RWPE2 (cell line): ENCODE measurements at regions not wholly inside any gene's neighbourhood (a gene's known extent, or its start where the extent isn't known, plus 50 kb on each side); places are given as distances from the start of the nearest gene placed in this dataset.
"Not testable (repeated sequence)": the region's sequence is repeated elsewhere in the genome, so short reads cannot be mapped to it uniquely, and the experiment has no call there.

ENCODE experiments used
- ATAC-seq: fragments of 200-7000 bp; cut with Tn5 transposase; 3 replicates; pipeline ENCODE4 v1.9.1; 2021; ENCODE audit warnings: low read depth
- DNase-seq: peaks from one replicate; pipeline ENCODE4 v3.0.0-alpha.2; 2020; ENCODE audit warnings: low spot score
- H3K27ac ChIP-seq: fragments of 450-650 bp; 2 replicates; pipeline ENCODE4 v1.5.1; 2017; ENCODE audit warnings: mild to moderate bottlenecking; ENCODE audit not compliant: poor library complexity, severe bottlenecking
- H3K27me3 ChIP-seq: fragments of 250-450 bp; sonication (Bioruptor Pico); 2 replicates; pipeline ENCODE4 v1.5.1; 2021; ENCODE audit warnings: mild to moderate bottlenecking, moderate library complexity; ENCODE audit not compliant: insufficient read depth, poor library complexity, severe bottlenecking
- H3K36me3 ChIP-seq: fragments of 250-450 bp; sonication (Bioruptor Pico); 2 replicates; pipeline ENCODE4 v1.5.1; 2020; ENCODE audit warnings: low read depth, mild to moderate bottlenecking, moderate library complexity
- H3K4me1 ChIP-seq: fragments of 250-450 bp; sonication (Bioruptor Pico); 2 replicates; pipeline ENCODE4 v1.5.1; 2021; ENCODE audit warnings: mild to moderate bottlenecking, moderate library complexity; ENCODE audit not compliant: insufficient read depth, poor library complexity, severe bottlenecking
- H3K4me3 ChIP-seq: fragments of 250-450 bp; sonication (Bioruptor Pico); 2 replicates; pipeline ENCODE4 v1.5.1; 2021; ENCODE audit warnings: mild to moderate bottlenecking, moderate library complexity; ENCODE audit not compliant: severe bottlenecking
- H3K9me3 ChIP-seq: fragments of 250-450 bp; sonication (Bioruptor Pico); 2 replicates; pipeline ENCODE4 v1.5.1; 2021; ENCODE audit warnings: mild to moderate bottlenecking, moderate library complexity; ENCODE audit not compliant: severe bottlenecking
- CTCF ChIP-seq: fragments of 450-650 bp; IDR thresholded peaks from one replicate; pipeline ENCODE4 v1.5.1; 2017; ENCODE audit warnings: mild to moderate bottlenecking, moderate library complexity; ENCODE audit not compliant: poor library complexity, severe bottlenecking

GRCh38 chr13:24597906-24598670, 82.1 kb upstream of the ATP12A start:
- not testable (repeated sequence) for H3K36me3 ChIP-seq, DNase-seq, H3K4me3 ChIP-seq, H3K9me3 ChIP-seq, H3K27me3 ChIP-seq, H3K27ac ChIP-seq, H3K4me1 ChIP-seq, ATAC-seq

GRCh38 chr13:24599019-24599791, 81.0 kb upstream of the ATP12A start:
- ATAC-seq, H3K9me3 ChIP-seq, DNase-seq, H3K27me3 ChIP-seq, H3K4me3 ChIP-seq, H3K4me1 ChIP-seq, H3K27ac ChIP-seq, H3K36me3 ChIP-seq: not testable (repeated sequence)

- Histone ChIP-seq H3K36me3 (no peaks in the 10 kb centered on the region), H3K4me1 (no peaks in the 10 kb centered on the region), H3K27ac (no peak overlapping the region), H3K9me3 (no peaks in the 10 kb centered on the region), H3K4me3 (no peak overlapping the region), H3K27me3 (no peaks in the 10 kb centered on the region)
- ATAC-seq: 0 out of 3 replicates have a peak, but pooled peaks have one; percentile 25
- TF ChIP-seq CTCF: no peak
- DNase-seq: no peak
Observed at GRCh38 chr13:24605923-24606372, 74.3 kb upstream of the ATP12A start.

GRCh38 chr13:24606486-24607170, 73.6 kb upstream of the ATP12A start:
- Histone ChIP-seq H3K9me3 (no peaks in the 10 kb centered on the region), H3K36me3 (no peaks in the 10 kb centered on the region), H3K27me3 (no peaks in the 10 kb centered on the region), H3K4me1 (no peaks in the 10 kb centered on the region), H3K27ac (no peak overlapping the region), H3K4me3 (no peak overlapping the region)
- TF ChIP-seq CTCF: no peak
- ATAC-seq: no peak
- DNase-seq: no peak

- Histone ChIP-seq H3K36me3 (no peaks in the 10 kb centered on the region), H3K9me3 (no peaks in the 10 kb centered on the region), H3K4me3 (no peak overlapping the region), H3K27me3 (no peaks in the 10 kb centered on the region), H3K4me1 (no peaks in the 10 kb centered on the region), H3K27ac (no peak overlapping the region)
- DNase-seq (no peak), ATAC-seq (no peak)
- TF ChIP-seq CTCF: no peak
Observed at GRCh38 chr13:24610956-24611355, 69.3 kb upstream of the ATP12A start.
